ENCODE measurements at regions not wholly inside any gene's neighbourhood (a gene's known extent, or its start where the extent isn't known, plus 50 kb on each side); places are given as distances from the start of the nearest gene placed in this dataset.

DNA sequence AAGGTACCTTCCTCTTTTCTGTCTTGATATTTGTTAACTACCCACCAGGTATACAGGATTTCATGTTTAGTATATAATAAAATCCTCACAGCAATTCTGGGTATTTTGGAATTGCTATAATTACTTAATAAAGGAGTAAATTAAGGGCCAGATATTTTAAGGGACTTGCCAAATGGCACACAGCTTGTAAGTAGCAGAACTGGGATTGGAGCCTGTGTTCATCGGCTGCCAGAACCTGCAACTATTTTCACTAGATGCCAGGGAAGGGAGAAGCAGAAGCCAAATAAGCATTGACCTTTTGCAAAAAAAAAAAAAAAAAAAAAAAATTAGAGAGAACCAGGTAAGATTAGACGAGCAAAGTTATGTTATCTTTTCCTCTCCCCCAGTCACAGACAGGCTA is 683.3 kb upstream of the CADM2 start:
- no peak for TF ChIP-seq REST (IDR thresholded peaks at IDR 0.05; ENCODE audit: low read depth)
- TF ChIP-seq TCF7L2 (IDR thresholded peaks at IDR 0.05; ENCODE audit: borderline replicate concordance, extremely low read depth, insufficient read depth, insufficient read length): no peak
- TF ChIP-seq, protein P1, sequence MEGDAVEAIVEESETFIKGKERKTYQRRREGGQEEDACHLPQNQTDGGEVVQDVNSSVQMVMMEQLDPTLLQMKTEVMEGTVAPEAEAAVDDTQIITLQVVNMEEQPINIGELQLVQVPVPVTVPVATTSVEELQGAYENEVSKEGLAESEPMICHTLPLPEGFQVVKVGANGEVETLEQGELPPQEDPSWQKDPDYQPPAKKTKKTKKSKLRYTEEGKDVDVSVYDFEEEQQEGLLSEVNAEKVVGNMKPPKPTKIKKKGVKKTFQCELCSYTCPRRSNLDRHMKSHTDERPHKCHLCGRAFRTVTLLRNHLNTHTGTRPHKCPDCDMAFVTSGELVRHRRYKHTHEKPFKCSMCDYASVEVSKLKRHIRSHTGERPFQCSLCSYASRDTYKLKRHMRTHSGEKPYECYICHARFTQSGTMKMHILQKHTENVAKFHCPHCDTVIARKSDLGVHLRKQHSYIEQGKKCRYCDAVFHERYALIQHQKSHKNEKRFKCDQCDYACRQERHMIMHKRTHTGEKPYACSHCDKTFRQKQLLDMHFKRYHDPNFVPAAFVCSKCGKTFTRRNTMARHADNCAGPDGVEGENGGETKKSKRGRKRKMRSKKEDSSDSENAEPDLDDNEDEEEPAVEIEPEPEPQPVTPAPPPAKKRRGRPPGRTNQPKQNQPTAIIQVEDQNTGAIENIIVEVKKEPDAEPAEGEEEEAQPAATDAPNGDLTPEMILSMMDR (IDR thresholded peaks at IDR 0.05 in 2 of 3, conservative IDR thresholded peaks at IDR 0.05 in 1 of 3; ENCODE audit: borderline replicate concordance in 1 of 3, insufficient read depth in 1 of 3, low read depth in 2 of 3, low read length in 2 of 3): no peak
- no peak for TF ChIP-seq POLR2A (IDR thresholded peaks at IDR 0.05; ENCODE audit: borderline replicate concordance, extremely low read depth, insufficient read depth, insufficient read length)
- TF ChIP-seq EZH2 (IDR thresholded peaks at IDR 0.05): no peak
- no peak for TF ChIP-seq MAX (IDR thresholded peaks at IDR 0.05)
- TF ChIP-seq EZH2phosphoT487 (IDR thresholded peaks at IDR 0.05; ENCODE audit: borderline replicate concordance): no peak
- no peak for TF ChIP-seq POLR2AphosphoS5 (IDR thresholded peaks at IDR 0.05; ENCODE audit: low read depth, low read length)
